HG03060 (cell line): ENCODE measurements at regions not wholly inside any gene's neighbourhood (a gene's known extent, or its start where the extent isn't known, plus 50 kb on each side); places are given as distances from the start of the nearest gene placed in this dataset.

ENCODE experiments used
- ATAC-seq: cut with Tn5 transposase; IDR thresholded peaks from one replicate; pipeline ENCODE4 v1.9.1; 2021; ENCODE audit warnings: low read depth, moderate number of reproducible peaks; ENCODE audit not compliant: unreplicated experiment

- no peak for ATAC-seq
Measured at GRCh38 chr5:118778941-118779340, 209.4 kb downstream of the DTWD2 start.

- no peak for ATAC-seq
Measured at GRCh38 chr5:118777189-118777736, 211.1 kb downstream of the DTWD2 start.

GRCh38 chr5:118776755-118777154 lies 211.6 kb downstream of the DTWD2 start:
- ATAC-seq: peak; percentile 41

GRCh38 chr5:118775790-118776499 lies 212.4 kb downstream of the DTWD2 start:
- ATAC-seq: no peak

- no peak for ATAC-seq
Measured at GRCh38 chr5:118768607-118769175, 219.7 kb downstream of the DTWD2 start.

- ATAC-seq: no peak
Measured at GRCh38 chr5:118762291-118762690, 226.1 kb downstream of the DTWD2 start.

- no peak for ATAC-seq
Measured at GRCh38 chr5:118761814-118762213, 226.5 kb downstream of the DTWD2 start.

- no peak for ATAC-seq
Measured at GRCh38 chr5:118752969-118753368, 235.4 kb downstream of the DTWD2 start.

- no peak for ATAC-seq
Measured at GRCh38 chr5:118736396-118736795, 252.0 kb downstream of the DTWD2 start.

- no peak for ATAC-seq
Measured at GRCh38 chr5:118733394-118733793, 255.0 kb downstream of the DTWD2 start.

GRCh38 chr5:118728191-118728590 lies 260.2 kb downstream of the DTWD2 start:
- no peak for ATAC-seq

GRCh38 chr5:118726891-118727290 lies 261.5 kb downstream of the DTWD2 start:
- ATAC-seq: no peak

- ATAC-seq: peak; percentile 87
Measured at GRCh38 chr5:118723021-118723338, 265.4 kb downstream of the DTWD2 start.

GRCh38 chr5:118722122-118723020 lies 266.0 kb downstream of the DTWD2 start:
- ATAC-seq: peak; percentile 34

- no peak for ATAC-seq
Measured at GRCh38 chr5:118711727-118712126, 276.6 kb downstream of the DTWD2 start.

GRCh38 chr5:118705959-118706667 lies 282.2 kb downstream of the DTWD2 start:
- no peak for ATAC-seq

GRCh38 chr5:118703241-118703640 lies 285.1 kb downstream of the DTWD2 start:
- ATAC-seq: no peak

GRCh38 chr5:118701791-118702190 lies 286.6 kb downstream of the DTWD2 start:
- no peak for ATAC-seq

- no peak for ATAC-seq
Measured at GRCh38 chr5:118700510-118700909, 287.8 kb downstream of the DTWD2 start.

GRCh38 chr5:118698774-118699173 lies 289.6 kb downstream of the DTWD2 start:
- ATAC-seq: no peak

- ATAC-seq: no peak
Measured at GRCh38 chr5:118696076-118696475, 292.3 kb downstream of the DTWD2 start.
